ENCODE measurements at regions not wholly inside any gene's neighbourhood (a gene's known extent, or its start where the extent isn't known, plus 50 kb on each side); places are given as distances from the start of the nearest gene placed in this dataset.
"Not testable (repeated sequence)": the region's sequence is repeated elsewhere in the genome, so short reads cannot be mapped to it uniquely, and the experiment has no call there.

DNA sequence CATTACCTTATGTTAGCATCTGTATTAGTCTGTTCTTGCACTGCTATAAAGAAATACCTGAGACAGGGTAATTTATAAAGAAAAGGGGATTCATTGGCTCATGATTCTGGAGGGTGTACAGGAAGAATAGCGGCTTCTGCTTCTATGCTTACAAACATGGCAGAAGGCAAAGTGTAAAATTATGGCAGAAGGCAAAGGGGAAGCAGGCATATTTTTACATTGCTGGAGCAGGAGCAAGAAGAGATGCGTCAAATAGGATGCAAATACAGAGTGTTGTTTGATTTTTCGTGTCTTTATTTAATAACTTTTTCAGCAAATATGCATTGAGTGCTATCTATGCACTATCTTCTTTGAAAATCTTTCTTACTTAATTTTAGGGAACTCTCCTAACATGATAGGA lies 210.7 kb upstream of the SSTR1 start:
- DNase-seq: no peak

DNA sequence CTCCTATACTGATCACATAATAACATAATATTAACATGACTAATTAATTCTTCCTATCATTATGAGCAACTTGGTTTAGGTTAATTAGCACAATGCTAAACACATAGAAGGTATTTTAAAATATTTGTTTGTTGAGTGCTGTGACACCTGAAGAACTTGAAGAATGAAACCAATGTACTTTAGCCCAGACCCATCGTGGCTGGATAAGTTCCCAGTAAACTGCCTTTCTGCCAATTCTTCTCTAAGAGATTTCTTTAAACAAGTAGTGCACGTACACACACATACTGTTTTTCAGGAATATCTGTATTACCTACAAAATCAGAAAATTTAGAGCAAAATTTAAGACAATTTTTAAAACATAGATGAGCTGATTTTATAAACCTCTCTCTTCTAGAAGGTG lies 207.4 kb upstream of the SSTR1 start:
- no peak for DNase-seq

DNA sequence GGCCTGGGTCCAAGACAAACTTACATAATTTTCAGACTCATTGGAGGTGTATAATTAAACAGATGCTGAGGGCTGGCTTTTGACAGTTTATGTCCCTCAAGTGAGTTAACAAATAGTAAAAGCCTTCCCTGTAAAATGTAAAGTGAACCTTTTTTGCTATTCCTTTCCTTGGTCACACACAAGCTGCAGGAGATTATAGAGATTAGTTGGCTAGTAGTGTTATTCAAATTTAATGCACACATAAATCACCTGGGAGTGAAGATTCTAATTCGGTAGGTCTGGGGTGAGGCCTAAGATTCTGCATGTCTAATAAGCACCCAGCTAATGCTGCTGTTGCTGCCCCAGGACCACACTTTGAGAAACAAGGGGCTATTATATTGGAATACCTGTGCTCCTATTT lies 206.2 kb upstream of the SSTR1 start:
- no peak for DNase-seq

DNA sequence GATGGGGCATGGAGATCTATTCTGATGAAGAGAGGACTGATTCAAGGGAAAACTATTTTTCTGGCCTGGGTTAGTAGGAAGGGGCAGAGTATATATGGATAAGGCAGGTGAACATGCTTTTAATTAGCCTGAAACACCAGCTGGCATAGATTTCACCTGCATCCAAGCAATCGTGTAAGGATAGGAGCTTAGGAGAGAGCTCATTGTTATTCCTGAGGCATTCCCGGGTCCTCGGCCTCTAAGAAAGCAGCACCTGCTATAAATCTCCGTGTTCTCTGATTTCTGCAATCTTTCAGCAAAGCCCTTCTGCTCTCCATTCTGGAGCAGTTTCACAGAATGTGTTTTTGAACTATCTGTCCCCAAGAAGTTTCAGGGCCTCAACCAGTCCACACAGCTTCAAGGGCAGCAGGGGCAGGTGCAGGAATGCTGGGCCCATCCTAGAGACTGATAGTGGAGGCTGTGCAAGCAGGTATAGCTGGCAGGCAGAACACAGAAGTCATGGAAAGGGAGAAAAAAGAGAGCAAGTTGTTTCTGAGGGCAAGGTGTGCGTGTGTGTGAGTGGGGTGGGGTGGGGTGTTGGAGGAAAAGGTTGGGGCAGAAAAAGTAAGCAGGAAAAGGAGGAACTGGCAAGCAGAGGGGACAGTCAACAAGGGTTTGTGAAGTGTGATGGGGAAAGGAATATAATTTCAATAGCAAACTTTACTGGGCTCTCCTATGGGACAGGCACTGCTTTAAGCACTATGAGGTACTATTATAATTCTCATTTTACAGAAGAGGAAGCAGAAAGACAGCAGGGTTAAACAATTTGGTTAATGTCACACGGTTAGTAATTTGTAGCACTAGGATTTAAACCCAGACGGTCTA lies 203.7 kb upstream of the SSTR1 start:
- no peak for DNase-seq

DNA sequence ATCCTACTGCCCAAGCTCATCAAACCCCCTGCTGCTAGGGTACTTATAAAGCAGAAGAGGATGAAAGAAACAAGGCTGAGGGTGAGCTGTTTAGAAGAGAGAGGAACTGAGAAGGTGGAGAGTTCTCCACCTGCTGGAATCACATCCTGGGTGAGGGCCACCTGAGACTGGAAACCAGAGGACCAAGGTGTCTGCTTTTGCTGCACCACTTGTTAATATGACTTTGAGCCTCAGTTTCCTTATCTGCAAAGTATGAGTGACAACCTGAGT lies 203.2 kb upstream of the SSTR1 start:
- no peak for DNase-seq

DNA sequence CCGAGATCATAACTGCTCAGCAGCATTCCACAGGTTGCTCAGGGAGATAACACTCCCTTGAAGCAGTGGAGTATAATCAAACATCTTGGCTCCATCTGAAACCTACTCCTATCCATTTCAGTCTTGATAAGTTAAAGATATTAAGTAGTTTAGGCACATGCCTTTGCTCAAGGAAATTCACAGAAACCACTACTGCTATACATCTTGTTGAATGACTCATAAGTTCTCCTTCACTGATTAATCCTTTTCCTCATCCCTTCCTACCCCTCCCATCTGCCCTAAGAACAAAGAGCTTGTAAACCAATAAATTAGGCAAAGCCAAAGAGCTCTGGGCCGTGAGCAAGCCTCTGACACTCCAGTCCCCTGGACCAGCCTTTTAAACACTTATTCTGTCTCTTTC lies 196.5 kb upstream of the SSTR1 start:
- DNase-seq: not testable (repeated sequence)

DNA sequence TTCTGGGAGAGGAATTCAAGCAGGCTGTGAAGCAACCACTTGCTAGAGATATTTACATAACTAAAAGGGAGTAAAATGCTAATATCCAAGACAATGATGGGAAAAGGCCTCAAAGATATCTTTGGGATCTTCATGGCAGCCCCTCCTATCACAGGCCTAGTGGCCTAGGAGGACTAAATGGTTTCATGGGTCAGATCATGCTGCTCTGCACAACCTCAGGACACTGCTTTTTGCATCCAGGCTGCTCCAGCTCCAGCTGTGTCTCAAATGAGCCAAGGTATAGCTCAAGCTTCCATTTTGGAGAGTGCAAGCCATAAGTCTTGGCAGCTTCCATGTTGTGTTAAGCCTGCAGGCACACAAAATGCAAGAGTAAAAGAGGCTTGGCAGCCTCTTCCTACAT lies 195.6 kb upstream of the SSTR1 start:
- DNase-seq: no peak

DNA sequence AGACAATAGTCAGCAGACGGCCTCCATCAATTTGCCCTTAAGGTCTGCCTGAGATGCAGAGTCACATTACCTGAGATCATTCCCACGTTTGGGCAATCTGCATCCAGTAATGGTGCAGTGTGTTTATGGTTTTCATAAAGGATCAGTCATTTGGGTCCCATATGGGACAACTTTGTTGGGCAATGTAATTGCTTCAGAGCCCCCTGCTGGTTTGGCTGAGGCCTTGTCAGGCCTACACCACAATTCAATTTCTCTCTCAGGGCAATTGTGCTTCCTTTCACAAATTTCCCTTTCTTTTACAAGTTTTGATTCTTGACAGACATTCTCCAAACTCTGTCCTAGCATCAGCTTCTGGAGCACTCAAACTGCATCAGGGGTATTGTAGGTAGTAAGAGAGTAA lies 191.2 kb upstream of the SSTR1 start:
- DNase-seq: no peak

DNA sequence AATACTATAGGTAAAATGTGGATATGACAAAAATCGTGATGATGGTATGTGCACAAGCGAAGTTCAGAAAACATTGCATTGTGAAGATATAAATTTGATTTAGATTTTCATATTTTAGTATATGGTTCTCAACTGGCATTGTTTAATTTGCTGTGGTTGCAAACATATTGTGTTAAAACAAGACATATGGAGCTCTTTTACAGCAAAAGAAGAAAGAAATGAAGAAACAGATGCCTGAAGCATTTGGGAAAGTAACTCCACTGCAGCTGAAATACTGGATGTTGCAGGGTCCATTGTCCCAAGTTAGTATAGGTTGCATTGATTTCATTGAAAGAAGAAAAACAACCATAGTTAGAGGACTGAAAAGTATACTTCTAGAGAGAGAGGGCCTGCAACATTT lies 185.8 kb upstream of the SSTR1 start:
- DNase-seq: no peak

DNA sequence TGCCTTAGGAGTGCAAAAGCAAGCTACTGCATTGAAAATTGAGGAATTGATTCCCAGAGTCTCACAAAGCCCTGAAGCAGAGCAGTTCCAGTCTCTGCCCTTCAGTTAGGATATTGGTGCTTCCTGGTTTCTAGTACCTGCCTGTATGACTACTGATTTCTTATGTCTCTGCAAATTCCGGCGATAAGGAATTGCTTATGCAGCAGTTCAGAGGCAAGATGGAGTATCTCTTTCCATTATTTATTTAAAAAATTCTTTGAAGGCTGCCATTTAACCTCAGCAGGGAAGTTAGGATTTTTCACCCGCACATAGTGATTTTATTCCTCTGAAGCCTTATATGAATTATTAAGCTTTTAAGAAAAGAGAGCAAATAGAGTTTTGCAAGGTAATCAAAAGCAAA lies 184.9 kb upstream of the SSTR1 start:
- DNase-seq: no peak

DNA sequence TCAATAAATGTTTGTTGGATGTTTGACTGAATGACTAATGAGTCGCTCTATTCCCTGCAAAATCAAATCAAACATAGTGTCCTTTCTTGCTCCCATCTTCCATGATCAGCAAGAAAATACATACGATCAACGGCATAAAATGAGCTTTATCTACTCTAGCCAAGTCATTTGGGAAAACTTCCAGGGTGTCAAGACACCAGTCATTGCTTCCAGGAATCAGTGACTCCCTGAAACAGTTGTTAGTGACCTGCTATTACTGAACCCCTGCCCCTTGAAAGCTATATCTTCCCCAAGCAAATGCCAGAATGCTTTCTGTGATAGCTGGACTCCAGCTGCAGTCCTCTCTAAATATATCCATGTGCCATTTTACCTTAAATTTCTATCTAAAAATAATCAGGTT lies 169.5 kb upstream of the SSTR1 start:
- DNase-seq: no peak

DNA sequence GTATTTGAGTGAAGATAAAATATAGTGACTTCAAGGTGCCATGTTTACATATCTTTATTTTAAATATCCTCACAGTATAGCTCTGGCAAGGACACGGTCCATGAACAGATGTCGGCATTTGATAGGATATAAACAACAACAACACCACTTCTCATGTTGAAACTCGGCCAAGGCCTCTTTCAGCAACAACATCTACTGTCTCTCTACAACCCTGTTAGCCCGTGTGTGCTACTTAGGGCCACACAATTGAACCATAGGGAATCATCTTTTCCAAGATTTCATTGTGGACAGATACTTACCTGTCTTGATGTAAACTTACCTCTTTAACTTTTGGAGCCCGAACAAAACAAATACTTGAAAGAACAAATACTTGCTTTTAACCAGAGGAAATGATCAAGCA lies 168.7 kb upstream of the SSTR1 start:
- no peak for DNase-seq

DNA sequence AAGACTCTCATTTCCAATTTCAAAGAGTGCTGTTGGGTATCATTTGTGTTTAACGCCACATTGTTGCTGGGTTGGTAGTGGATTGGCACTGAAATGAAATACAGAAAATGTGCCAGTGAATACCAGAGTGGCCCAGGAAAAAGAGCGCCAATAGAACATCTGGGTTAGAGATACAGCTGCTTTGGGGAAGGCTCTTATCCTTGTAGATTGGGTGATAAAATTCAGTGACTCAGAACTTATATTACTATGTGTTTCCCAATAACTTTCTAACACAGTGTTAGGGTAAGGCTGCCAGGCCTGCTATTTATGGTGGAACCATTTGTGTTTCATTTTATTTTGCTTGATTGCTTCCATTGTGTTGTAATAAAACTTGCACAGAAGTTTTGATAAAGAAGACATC lies 168.2 kb upstream of the SSTR1 start:
- no peak for DNase-seq

DNA sequence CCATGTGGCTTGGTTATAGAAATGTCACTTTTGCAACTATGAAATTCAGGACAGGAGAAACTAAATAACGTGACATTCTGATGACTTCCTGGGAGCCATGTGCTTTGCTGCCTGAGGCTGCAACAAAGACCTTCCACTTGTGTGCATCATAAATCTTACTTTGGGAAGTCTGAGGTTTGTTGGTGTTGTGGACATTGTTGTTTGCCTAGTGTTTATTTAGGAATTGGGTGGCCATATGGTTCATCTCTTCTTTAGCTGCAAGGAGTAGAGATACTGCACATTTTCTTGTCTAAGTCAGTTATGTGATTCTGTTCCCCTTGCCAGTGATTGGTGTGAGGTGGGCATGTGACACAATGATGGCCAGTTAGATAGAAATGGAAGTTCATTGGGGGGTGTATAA lies 167.3 kb upstream of the SSTR1 start:
- DNase-seq: no peak

DNA sequence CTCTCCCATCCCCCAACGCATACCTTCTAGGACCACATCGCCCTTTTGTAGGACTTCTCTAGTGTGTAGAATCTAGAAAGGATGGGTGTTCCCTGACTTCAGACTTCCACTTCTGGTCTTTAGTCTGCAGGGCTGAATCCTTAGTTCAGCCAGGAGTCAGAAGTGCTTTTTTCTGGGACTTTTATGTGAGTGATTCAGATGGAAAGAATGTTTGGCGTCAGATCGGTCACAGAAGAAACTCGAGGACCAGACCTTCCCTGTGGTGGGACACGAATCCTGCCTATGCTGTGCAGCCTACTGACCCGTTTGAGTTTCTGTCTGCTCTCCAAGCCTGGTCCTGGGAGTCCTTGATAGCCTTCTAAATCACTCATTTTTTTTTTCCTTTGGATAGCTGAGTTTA lies 165.4 kb upstream of the SSTR1 start:
- no peak for DNase-seq

DNA sequence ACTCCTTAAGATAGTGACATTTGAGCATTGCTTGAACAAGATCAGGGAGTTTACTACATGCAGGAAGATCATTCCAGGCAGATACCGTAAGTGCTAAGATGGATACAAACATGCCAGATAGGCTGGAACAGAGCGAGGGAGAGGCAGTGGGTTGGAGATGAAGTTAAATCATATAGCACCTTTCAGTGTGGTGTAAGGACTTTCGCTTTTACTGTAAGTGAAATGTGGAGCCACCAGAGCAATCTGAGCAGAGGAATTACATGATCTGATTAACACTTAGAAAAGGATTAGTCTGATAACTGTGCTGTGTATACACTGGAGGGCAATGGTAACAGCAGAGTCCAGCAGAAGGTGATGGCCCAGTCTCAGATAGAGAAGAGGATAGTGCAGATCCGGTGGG lies 163.0 kb upstream of the SSTR1 start:
- DNase-seq: no peak

DNA sequence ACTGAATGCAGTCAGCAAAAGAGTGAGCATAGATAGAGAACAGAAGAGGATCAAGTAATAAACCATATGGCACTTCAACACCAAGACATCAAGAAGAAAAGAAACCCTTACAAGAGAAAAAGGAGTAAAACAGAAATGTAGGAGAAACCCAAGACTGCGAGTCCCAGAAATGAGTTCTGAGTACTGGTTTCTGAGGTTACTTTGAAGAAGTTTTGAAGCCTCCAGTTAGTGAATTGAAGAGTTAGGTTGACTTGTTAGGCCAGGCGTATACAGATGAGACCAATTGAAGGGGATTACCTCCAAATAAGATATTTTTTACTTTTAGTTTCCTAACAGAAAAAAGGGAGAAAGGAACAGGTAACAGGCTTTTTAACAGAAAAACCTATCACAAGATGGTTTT lies 162.2 kb upstream of the SSTR1 start:
- no peak for DNase-seq

DNA sequence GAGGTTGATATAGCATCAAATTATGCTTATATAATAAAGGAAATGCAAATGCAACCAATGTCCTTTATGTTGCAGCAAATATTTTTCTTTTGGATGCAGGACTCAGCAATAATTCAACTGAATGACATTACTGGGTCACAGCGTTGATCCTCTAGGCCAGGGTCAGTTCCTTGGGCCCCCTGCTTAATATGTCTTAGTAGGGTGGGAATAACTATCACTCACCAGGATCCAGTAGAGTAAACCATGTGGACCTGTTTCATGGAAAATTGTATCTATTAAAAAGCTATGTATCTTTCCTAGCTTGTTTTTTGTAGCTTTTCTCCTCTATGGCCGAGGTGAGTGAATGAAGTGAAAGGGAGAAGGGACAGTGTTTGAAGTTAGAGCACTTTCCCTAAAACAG lies 161.5 kb upstream of the SSTR1 start:
- no peak for DNase-seq

DNA sequence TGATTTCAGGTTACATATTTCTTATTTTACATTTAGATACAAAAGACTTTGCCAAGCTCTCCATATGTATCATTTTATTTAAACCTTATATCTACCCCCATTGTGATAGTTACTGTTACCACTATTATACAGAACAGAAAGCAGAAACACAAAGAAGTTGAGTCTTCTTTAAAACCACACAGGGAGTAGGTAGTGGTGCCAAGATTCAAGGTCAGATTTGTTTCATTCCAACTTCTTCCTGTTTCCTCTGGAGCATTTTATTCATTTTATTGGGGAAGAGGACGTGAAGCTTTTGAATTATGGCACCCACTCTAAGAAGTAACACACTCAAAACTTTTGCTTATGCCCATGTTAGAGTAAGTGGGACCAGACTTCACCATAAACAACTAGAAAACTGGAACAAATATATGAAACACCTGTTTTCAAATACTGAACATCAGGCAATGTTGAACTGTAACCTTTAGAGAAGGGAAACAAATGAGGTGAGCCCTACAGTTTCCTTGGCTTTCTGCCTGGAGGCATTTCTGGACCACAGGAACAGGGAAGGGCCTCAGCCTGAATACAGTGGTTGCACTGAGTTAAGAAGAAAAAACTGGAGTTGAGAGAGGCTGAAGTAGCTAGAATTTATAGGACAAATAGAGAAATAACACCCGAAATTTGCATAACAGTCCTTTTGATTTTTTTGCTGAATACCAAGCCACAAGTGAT lies 160.4 kb upstream of the SSTR1 start:
- DNase-seq: no peak

DNA sequence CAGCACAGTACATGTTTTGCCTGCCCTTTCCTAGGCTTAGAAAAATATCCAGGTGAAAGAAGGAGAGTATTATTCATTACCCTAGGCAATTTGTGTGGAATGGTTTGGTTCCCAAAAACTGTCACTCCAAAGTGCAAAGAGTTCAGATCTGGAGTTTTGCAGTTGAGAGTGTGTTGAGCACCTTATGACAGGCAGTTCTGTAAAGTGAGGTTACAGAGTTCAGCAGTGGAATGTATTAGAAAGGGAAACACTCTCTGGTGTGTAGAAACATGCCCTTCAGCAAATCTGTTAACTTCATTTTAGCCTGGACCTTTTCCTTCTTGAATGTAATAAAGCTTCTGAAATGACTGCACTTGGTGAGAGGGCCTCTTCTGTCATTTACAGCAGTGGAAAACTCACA lies 154.0 kb upstream of the SSTR1 start:
- DNase-seq: no peak

DNA sequence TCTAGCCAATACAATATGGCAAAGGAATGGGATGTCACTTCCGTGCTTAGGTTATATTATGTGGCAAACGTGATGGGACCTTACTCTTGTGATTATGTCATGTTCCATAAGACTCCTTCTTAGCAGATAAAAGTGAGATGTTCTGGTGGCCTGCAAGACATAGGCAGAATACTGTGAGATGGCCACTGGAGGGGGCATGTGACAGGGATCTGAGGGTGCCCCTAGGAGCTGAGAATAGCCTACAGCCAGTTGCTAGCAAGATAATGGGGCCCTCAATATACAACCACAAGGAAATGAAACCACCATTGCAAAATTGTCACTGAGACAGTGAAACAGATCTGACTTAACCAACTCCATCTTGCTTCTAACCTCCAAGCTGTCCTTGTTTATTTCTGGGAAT lies 151.4 kb upstream of the SSTR1 start:
- no peak for DNase-seq

DNA sequence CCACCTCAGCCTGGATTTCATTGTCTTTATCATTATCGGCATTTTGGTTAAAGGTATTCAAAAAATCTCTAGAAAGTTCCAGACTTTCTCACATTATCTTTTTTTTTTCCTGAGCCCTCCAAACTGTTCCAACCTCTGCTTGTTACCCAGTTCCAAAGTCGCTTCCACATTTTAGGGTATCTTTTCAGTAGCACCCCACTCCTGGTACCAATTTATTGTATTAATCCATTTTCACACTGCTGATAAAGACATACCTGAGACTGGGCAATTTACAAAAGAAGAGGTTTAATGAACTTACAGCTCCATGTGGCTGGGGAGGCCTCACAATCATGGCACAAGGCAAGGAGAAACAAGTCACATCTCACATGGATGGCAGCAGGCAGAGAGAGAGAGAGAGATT lies 145.5 kb upstream of the SSTR1 start:
- not testable (repeated sequence) for DNase-seq

DNA sequence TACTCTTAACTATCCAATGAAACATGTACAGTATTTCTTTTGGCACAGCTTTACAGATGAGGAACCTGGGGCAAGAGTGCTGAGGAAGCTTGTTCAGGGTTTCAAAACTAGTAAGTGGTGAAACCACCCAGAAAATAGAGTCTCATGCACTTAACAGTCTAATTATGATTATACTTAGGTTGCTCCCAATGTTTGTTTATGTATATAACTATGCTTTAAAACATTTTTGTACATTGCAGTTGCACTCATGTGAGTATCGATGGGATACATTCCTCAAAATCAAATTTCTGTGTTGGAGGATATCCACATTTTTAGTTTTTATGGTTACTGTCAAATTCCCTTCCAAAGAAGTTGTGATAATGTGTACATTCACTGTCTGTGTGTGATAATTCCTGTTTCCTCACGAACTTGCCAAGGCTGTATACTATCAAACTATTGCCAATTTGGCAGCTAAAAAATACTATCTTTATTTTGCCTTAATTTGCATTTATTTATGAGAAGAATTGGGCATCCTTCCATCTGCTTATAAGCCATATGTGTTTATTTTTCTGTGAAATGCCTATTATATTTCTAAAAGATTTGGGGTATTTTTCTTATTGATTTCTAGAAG lies 143.9 kb upstream of the SSTR1 start:
- no peak for DNase-seq

DNA sequence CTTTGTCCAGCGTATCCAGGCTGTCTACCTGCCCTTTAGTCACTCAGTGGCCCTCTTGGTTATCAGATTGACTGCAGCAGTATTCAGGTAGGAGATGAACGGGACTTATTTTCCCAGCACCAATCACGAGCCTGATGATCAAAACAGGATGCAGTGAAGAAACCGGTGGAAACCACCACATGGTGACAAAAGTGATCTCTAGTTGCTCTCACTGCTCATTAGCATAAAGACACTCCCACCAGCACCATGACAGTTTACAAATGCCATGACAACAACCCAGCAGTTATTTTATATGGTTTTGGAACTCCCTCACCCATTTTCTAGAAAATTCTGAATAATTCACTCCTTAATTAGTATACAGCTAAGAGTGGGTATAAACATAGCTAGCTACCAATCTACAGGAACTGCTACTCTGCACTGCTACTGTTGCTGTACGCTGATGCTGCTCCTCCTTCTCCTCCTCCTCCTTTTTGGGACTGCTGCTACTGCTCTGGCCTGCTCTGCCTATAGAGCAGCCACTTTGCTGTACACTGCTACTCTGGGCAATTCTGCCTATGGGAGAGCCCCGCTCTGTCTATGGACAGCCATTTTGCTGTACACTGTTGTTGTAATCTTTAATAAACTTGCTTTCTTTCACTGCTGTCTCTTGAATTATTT lies 142.5 kb upstream of the SSTR1 start:
- DNase-seq: no peak

Measured in right kidney (tissue), 1 donor.